Right lobe of liver (tissue), 4 donors: ENCODE measurements at regions not wholly inside any gene's neighbourhood (a gene's known extent, or its start where the extent isn't known, plus 50 kb on each side); places are given as distances from the start of the nearest gene placed in this dataset.

Source experiments
- CTCF ChIP-seq, 4 donors: fragments of 200-600 bp in 3 of 4; fragments of 450-650 bp in 1 of 4; IDR thresholded peaks; one replicate each; pipeline versions ENCODE4 v1.5.1 to v1.8.0; 2016 to 2022; ENCODE audit warnings: antibody characterized with exemption in 4 of 4, mild to moderate bottlenecking in 2 of 4
- POLR2A ChIP-seq: fragments of 450-650 bp; IDR thresholded peaks from one replicate; pipeline ENCODE4 v1.6.1; 2017; ENCODE audit warnings: antibody characterized with exemption, mild to moderate bottlenecking
- donor health status: DM: no; HTN: no; CAD: no.
- donor health status: DM: no; HTN: no; CAD: no.
- donor health status: DM: no; HTN: yes; CAD: no.

- no peak for TF ChIP-seq CTCF (IDR thresholded peaks at IDR 0.05)
- TF ChIP-seq POLR2A = no peak
Measured at GRCh38 chr18:77647472-77647871, 397.8 kb downstream of the GALR1 start.
